ENCODE measurements at regions not wholly inside any gene's neighbourhood (a gene's known extent, or its start where the extent isn't known, plus 50 kb on each side); places are given as distances from the start of the nearest gene placed in this dataset.

GRCh38 chrX:13189380-13189779, 130.5 kb downstream of the ATXN3L start:
- TF ChIP-seq CEBPB (IDR thresholded peaks at IDR 0.05): no peak
- TF ChIP-seq USF1 (IDR thresholded peaks at IDR 0.05): no peak
- no peak for TF ChIP-seq CREB1 (IDR thresholded peaks at IDR 0.05; ENCODE audit: low read depth)
- no peak for TF ChIP-seq NFIC (IDR thresholded peaks at IDR 0.05)
- TF ChIP-seq RAD21 (IDR thresholded peaks at IDR 0.05; ENCODE audit: low read depth): no peak
- no peak for TF ChIP-seq TEAD4 (IDR thresholded peaks at IDR 0.05)
- TF ChIP-seq REST (IDR thresholded peaks at IDR 0.05; ENCODE audit: low read depth): no peak
- no peak for TF ChIP-seq YY1 (IDR thresholded peaks at IDR 0.05; ENCODE audit: low read depth)
- no peak for TF ChIP-seq EGR1 (IDR thresholded peaks at IDR 0.05)
- TF ChIP-seq ZBTB7A (IDR thresholded peaks at IDR 0.05; ENCODE audit: low read depth): no peak
- no peak for TF ChIP-seq FOXM1 (IDR thresholded peaks at IDR 0.05; ENCODE audit: borderline replicate concordance, low read depth)
- TF ChIP-seq TCF12 (IDR thresholded peaks at IDR 0.05; ENCODE audit: low read depth): no peak
- TF ChIP-seq TAF1 (IDR thresholded peaks at IDR 0.05; ENCODE audit: low read depth): no peak
- no peak for TF ChIP-seq MAX (IDR thresholded peaks at IDR 0.05)
- no peak for TF ChIP-seq EP300 (IDR thresholded peaks at IDR 0.05; ENCODE audit: borderline replicate concordance)

GRCh38 chrX:13188731-13189309, 131.0 kb downstream of the ATXN3L start:
- TF ChIP-seq TEAD4 (IDR thresholded peaks at IDR 0.05): no peak
- TF ChIP-seq EGR1 (IDR thresholded peaks at IDR 0.05): no peak
- no peak for TF ChIP-seq TAF1 (IDR thresholded peaks at IDR 0.05; ENCODE audit: low read depth)
- TF ChIP-seq YY1 (IDR thresholded peaks at IDR 0.05; ENCODE audit: low read depth): no peak
- TF ChIP-seq NFIC (IDR thresholded peaks at IDR 0.05): no peak
- no peak for TF ChIP-seq FOXM1 (IDR thresholded peaks at IDR 0.05; ENCODE audit: borderline replicate concordance, low read depth)
- no peak for TF ChIP-seq USF1 (IDR thresholded peaks at IDR 0.05)
- no peak for TF ChIP-seq CREB1 (IDR thresholded peaks at IDR 0.05; ENCODE audit: low read depth)
- TF ChIP-seq EP300 (IDR thresholded peaks at IDR 0.05; ENCODE audit: borderline replicate concordance): no peak
- TF ChIP-seq RAD21 (IDR thresholded peaks at IDR 0.05; ENCODE audit: low read depth): no peak
- TF ChIP-seq TCF12 (IDR thresholded peaks at IDR 0.05; ENCODE audit: low read depth): no peak
- no peak for TF ChIP-seq REST (IDR thresholded peaks at IDR 0.05; ENCODE audit: low read depth)
- TF ChIP-seq CEBPB (IDR thresholded peaks at IDR 0.05): no peak
- no peak for TF ChIP-seq MAX (IDR thresholded peaks at IDR 0.05)
- no peak for TF ChIP-seq ZBTB7A (IDR thresholded peaks at IDR 0.05; ENCODE audit: low read depth)

GRCh38 chrX:13180807-13181206, 136.4 kb upstream of the FAM9C start:
- TF ChIP-seq FOXM1 (IDR thresholded peaks at IDR 0.05; ENCODE audit: borderline replicate concordance, low read depth) (no peak), ZBTB7A (IDR thresholded peaks at IDR 0.05; ENCODE audit: low read depth) (no peak), NFIC (IDR thresholded peaks at IDR 0.05) (no peak), REST (IDR thresholded peaks at IDR 0.05; ENCODE audit: low read depth) (no peak), CREB1 (IDR thresholded peaks at IDR 0.05; ENCODE audit: low read depth) (no peak), EP300 (IDR thresholded peaks at IDR 0.05; ENCODE audit: borderline replicate concordance) (no peak), TAF1 (IDR thresholded peaks at IDR 0.05; ENCODE audit: low read depth) (no peak), TCF12 (IDR thresholded peaks at IDR 0.05; ENCODE audit: low read depth) (no peak)

GRCh38 chrX:13179586-13179985, 135.2 kb upstream of the FAM9C start:
- TF ChIP-seq RAD21 (IDR thresholded peaks at IDR 0.05; ENCODE audit: low read depth) (no peak), CEBPB (IDR thresholded peaks at IDR 0.05) (no peak), EGR1 (IDR thresholded peaks at IDR 0.05) (no peak), YY1 (IDR thresholded peaks at IDR 0.05; ENCODE audit: low read depth) (no peak), TAF1 (IDR thresholded peaks at IDR 0.05; ENCODE audit: low read depth) (no peak), CREB1 (IDR thresholded peaks at IDR 0.05; ENCODE audit: low read depth) (no peak), NFIC (IDR thresholded peaks at IDR 0.05) (no peak), TCF12 (IDR thresholded peaks at IDR 0.05; ENCODE audit: low read depth) (no peak), USF1 (IDR thresholded peaks at IDR 0.05) (no peak), TEAD4 (IDR thresholded peaks at IDR 0.05) (no peak), FOXM1 (IDR thresholded peaks at IDR 0.05; ENCODE audit: borderline replicate concordance, low read depth) (no peak), EP300 (IDR thresholded peaks at IDR 0.05; ENCODE audit: borderline replicate concordance) (no peak), REST (IDR thresholded peaks at IDR 0.05; ENCODE audit: low read depth) (no peak), MAX (IDR thresholded peaks at IDR 0.05) (no peak), ZBTB7A (IDR thresholded peaks at IDR 0.05; ENCODE audit: low read depth) (no peak)
